NB4 (cell line): ENCODE measurements at regions not wholly inside any gene's neighbourhood (a gene's known extent, or its start where the extent isn't known, plus 50 kb on each side); places are given as distances from the start of the nearest gene placed in this dataset.
"Not testable (repeated sequence)": the region's sequence is repeated elsewhere in the genome, so short reads cannot be mapped to it uniquely, and the experiment has no call there.

Experiments used
- DNase-seq: peaks from one replicate; pipeline ENCODE4 v3.0.0; 2010; ENCODE audit warnings: low read depth
- H3K4me3 ChIP-seq: one replicate; pipeline ENCODE4 v1.5.1; 2011; ENCODE audit warnings: mild to moderate bottlenecking, low read depth, low read length, moderate library complexity
- CTCF ChIP-seq: IDR thresholded peaks from one replicate; pipeline ENCODE4 v1.5.1; 2012; ENCODE audit warnings: low read depth, low read length
- MYC ChIP-seq: IDR thresholded peaks from 2 replicates; pipeline ENCODE4 v1.6.1; 2011; ENCODE audit warnings: low read depth, low read length
- POLR2A ChIP-seq: IDR thresholded peaks from 2 replicates; pipeline ENCODE4 v1.6.1; 2011; ENCODE audit warnings: mild to moderate bottlenecking; ENCODE audit not compliant: insufficient read length; ENCODE audit errors: extremely low read depth
- TF ChIP-seq, protein P1 (sequence below): IDR thresholded peaks from 2 replicates; pipeline ENCODE4 v1.6.1; 2011; ENCODE audit warnings: low read depth, low read length

- no peak overlapping the region for H3K4me3 ChIP-seq
- TF ChIP-seq POLR2A (no peak), CTCF (peak; percentile 71)
- peak; percentile 37 for DNase-seq
Observed at GRCh38 chr1:78333502-78333901, 157.3 kb upstream of the PTGFR start.

GRCh38 chr1:78334114-78334513 is 156.7 kb upstream of the PTGFR start:
- TF ChIP-seq CTCF = no peak
- no peak for DNase-seq
- H3K4me3 ChIP-seq = no peak overlapping the region

DNA sequence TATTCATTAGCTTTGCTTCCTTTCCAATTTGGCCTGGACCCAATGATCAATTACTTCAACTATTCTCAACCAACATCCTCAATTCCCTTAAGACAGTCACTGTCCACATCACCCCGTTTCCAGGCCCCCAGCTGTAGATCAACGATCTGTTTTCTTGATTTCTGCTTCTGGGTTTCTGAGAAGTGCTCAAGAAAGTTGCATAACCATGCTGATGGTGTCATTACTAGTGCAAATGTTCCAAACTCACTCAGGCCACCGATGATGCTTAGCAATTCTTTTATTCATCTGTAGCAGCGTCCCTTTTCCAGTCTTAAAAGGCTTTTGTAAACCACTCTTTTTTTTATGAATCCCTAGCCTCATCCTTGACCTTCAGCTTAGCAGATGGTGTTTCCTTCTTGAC is 155.8 kb upstream of the PTGFR start:
- no peak overlapping the region for H3K4me3 ChIP-seq
- TF ChIP-seq POLR2A = no peak
- DNase-seq = no peak

GRCh38 chr1:78336751-78337150 is 154.0 kb upstream of the PTGFR start:
- DNase-seq, H3K4me3 ChIP-seq: not testable (repeated sequence)

DNA sequence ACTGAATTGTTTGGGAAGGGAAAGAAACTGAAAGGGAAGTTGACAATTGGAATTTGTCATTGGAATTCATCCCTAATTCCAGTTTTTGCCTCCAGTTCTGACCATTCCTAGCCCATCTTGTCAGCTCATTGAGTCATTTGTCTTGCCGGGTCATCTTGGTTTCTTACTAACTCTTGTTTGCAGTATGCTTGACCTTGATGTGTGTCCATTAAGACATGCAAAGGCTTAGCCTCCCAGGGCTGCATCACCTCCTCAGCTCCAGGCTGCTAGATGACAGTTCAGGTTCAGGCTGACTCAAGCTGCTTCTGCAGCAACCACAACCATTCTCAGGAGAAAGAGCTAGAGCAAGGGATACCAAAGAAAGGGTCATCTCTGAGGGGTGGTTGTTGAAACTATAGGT is 151.3 kb upstream of the PTGFR start:
- no peak overlapping the region for H3K4me3 ChIP-seq
- TF ChIP-seq CTCF = no peak
- no peak for TF ChIP-seq POLR2A
- no peak for TF ChIP-seq MYC
- TF ChIP-seq, protein P1, sequence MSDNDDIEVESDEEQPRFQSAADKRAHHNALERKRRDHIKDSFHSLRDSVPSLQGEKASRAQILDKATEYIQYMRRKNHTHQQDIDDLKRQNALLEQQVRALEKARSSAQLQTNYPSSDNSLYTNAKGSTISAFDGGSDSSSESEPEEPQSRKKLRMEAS = no peak
- DNase-seq = no peak

DNA sequence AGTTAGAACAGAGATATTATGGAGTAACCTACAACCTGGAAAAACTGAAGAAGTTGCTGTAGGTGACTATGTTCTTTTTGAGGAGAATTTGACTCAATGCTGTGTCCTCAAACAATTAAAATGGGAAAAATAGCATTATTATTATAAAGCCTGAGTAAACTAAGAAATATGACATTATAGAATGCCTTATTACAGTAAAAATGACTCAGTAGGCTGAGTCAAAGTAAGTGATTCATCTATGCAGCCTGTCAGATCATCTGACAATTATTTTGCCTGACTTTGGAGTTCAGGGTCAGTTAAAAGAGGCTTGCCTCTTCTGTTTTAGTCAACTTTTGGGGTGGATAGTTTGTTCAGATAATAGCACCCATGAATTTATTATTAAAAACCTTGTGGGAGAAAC is 150.8 kb upstream of the PTGFR start:
- no peak for TF ChIP-seq POLR2A
- TF ChIP-seq CTCF = no peak
- TF ChIP-seq MYC = no peak
- TF ChIP-seq, protein P1 = no peak
- no peak for DNase-seq
- H3K4me3 ChIP-seq = no peak overlapping the region

DNA sequence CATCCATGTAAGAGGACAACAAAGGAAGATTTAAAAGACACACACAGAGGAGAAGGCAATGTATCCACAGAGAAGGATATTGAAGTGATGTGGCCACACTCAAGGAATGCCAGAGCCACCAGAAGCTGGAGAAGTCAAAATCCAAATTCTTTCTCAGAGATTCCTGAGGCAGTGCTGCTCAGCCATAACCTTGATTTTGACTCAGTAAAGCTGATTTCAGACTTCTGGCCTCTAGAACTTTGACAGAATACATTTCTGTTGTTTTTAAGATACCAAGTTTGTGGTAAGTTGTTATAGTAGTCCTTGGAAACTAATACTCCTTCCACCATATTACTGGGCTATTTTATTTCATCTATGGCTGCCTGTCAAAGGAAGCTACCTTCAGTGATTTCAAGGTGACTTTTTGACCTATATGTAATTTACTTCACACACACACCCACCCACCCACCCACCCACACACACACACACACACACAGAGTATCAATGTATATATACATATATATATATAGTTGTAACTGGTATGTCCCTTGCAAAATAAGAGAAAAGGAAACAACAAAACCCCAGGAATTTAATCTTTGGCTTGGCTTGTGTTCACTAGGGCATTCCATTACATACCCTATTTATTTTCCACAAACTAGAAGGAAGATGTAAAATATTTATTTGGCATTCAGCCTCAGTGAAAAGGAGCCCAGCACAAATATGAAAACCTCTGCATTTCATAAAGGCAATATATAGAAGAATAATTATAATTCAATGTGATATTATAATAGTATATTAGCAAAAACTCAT is 142.1 kb upstream of the PTGFR start:
- TF ChIP-seq POLR2A (no peak), CTCF (no peak), MYC (no peak)
- TF ChIP-seq, protein P1 = no peak
- DNase-seq = no peak

More for the DNA sequence above, 142.1 kb upstream of the PTGFR start:
- no peak overlapping the region for H3K4me3 ChIP-seq
